Smooth muscle cell (in vitro differentiated cells): ENCODE measurements at regions not wholly inside any gene's neighbourhood (a gene's known extent, or its start where the extent isn't known, plus 50 kb on each side); places are given as distances from the start of the nearest gene placed in this dataset.

Experiments
- DNase-seq: peaks from one replicate; lab custom pipeline; 2025; ENCODE audit not compliant: unreplicated experiment; lab: John Stamatoyannopoulos, UW
- H2AFZ ChIP-seq: fragments of 200-600 bp; sonication (generic); 2 replicates; pipeline ENCODE4 v1.6.0; 2016; ENCODE audit warnings: antibody characterized with exemption, low read depth, mild to moderate bottlenecking
- H3F3A ChIP-seq: fragments of 200-600 bp; sonication (generic); 2 replicates; pipeline ENCODE4 v1.6.0; 2017; ENCODE audit warnings: antibody characterized with exemption, low read depth
- H3K27ac ChIP-seq: fragments of 200-600 bp; sonication (generic); 2 replicates; pipeline ENCODE4 v1.5.1; 2016; ENCODE audit warnings: low read depth, mild to moderate bottlenecking
- H3K27me3 ChIP-seq: fragments of 200-600 bp; sonication (generic); 2 replicates; pipeline ENCODE4 v1.6.1; 2016; ENCODE audit warnings: low read depth, mild to moderate bottlenecking
- H3K36me3 ChIP-seq: fragments of 200-600 bp; sonication (generic); 2 replicates; pipeline ENCODE4 v1.5.1; 2016; ENCODE audit warnings: low read depth
- H3K4me1 ChIP-seq: fragments of 200-600 bp; sonication (generic); 2 replicates; pipeline ENCODE4 v1.5.1; 2016; ENCODE audit warnings: low read depth
- H3K4me2 ChIP-seq: fragments of 200-600 bp; sonication (generic); 2 replicates; pipeline ENCODE4 v1.6.0; 2016; ENCODE audit warnings: mild to moderate bottlenecking
- H3K4me3 ChIP-seq: fragments of 200-600 bp; sonication (generic); 2 replicates; pipeline ENCODE4 v1.5.1; 2016; ENCODE audit warnings: mild to moderate bottlenecking
- H3K79me2 ChIP-seq: fragments of 200-600 bp; sonication (generic); 2 replicates; pipeline ENCODE4 v1.6.0; 2016; ENCODE audit warnings: low read depth, mild to moderate bottlenecking
- H3K9ac ChIP-seq: fragments of 200-600 bp; sonication (generic); 2 replicates; pipeline ENCODE4 v1.6.0; 2016; ENCODE audit warnings: low read depth
- H3K9me3 ChIP-seq: fragments of 200-600 bp; sonication (generic); replicated peaks from 2 replicates; pipeline ENCODE4 v1.5.1; 2016; ENCODE audit warnings: low read depth
- H4K20me1 ChIP-seq: fragments of 200-600 bp; sonication (generic); 2 replicates; pipeline ENCODE4 v1.6.0; 2016; ENCODE audit warnings: low read depth
- CTCF ChIP-seq: fragments of 200-600 bp; sonication (generic); IDR thresholded peaks from 2 replicates; pipeline ENCODE4 v1.5.1; 2017; ENCODE audit warnings: borderline replicate concordance, mild to moderate bottlenecking, antibody characterized with exemption; ENCODE audit not compliant: insufficient read depth, poor library complexity, severe bottlenecking
- WGBS: methylation state at CpG from one replicate; pipeline ENCODE4 v1.1.7; 2016; ENCODE audit warnings: low lambda C conversion rate; 5-methylcytosine and 5-hydroxymethylcytosine counted together

- 98% methylated on average over 2 of the region's 2 CpGs for WGBS
These were observed 81.5 kb upstream of the GK2 start for GRCh38 chr4:79489506-79489905.

GRCh38 chr4:79476196-79476595 lies 68.2 kb upstream of the GK2 start:
- Histone ChIP-seq H3K27ac (no peak overlapping the region), H2AFZ (no peak overlapping the region), H4K20me1 (no peaks in the 10 kb centered on the region), H3K4me3 (no peak overlapping the region), H3K4me2 (no peak overlapping the region), H3K36me3 (no peaks in the 10 kb centered on the region), H3K27me3 (no peaks in the 10 kb centered on the region), H3K79me2 (no peaks in the 10 kb centered on the region), H3K9me3 (no peaks in the 10 kb centered on the region), H3K9ac (no peak overlapping the region), H3F3A (no peaks in the 10 kb centered on the region), H3K4me1 (no peaks in the 10 kb centered on the region)
- TF ChIP-seq CTCF = no peak
- WGBS = 96% methylated on average over 2 of the region's 2 CpGs
- DNase-seq = no peak

More at GRCh38 chr4:79489506-79489905, 81.5 kb upstream of the GK2 start:
- no peak overlapping the region for H3K4me3 ChIP-seq
- H3K36me3 ChIP-seq = no peaks in the 10 kb centered on the region
- H2AFZ ChIP-seq = no peak overlapping the region
- H3K27me3 ChIP-seq = no peaks in the 10 kb centered on the region
- no peak overlapping the region for H3K9ac ChIP-seq
- TF ChIP-seq CTCF = no peak
- no peaks in the 10 kb centered on the region for H3K9me3 ChIP-seq
- H3K4me1 ChIP-seq = no peaks in the 10 kb centered on the region
- H3K27ac ChIP-seq = no peak overlapping the region
- no peaks in the 10 kb centered on the region for H4K20me1 ChIP-seq
- no peaks in the 10 kb centered on the region for H3K79me2 ChIP-seq
- DNase-seq = no peak
- no peaks in the 10 kb centered on the region for H3F3A ChIP-seq
- H3K4me2 ChIP-seq = no peak overlapping the region

DNA sequence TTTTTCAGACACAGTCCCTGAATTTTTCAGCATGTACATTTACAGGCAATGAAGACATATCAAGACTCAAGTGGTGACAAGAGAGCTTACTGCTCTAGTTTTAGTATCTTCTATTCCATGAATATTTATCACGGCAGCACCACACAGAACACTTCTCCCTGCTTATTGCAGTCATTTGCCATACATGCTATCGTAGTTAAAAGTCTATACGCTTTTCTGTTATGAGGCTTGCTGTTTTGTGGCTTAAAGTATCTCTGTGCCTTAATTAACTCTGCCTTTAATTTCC lies 65.4 kb upstream of the GK2 start:
- no peaks in the 10 kb centered on the region for H4K20me1 ChIP-seq
- WGBS = 81% methylated on average over 3 of the region's 3 CpGs

More for the DNA sequence above, 65.4 kb upstream of the GK2 start:
- Histone ChIP-seq H3K4me3 (no peak overlapping the region), H3F3A (no peaks in the 10 kb centered on the region), H3K27ac (no peak overlapping the region), H3K9me3 (no peaks in the 10 kb centered on the region), H3K4me2 (no peak overlapping the region), H2AFZ (no peak overlapping the region), H3K9ac (no peak overlapping the region), H3K4me1 (peaks cover under 1% of the 10 kb centered on the region), H3K27me3 (no peaks in the 10 kb centered on the region), H3K36me3 (no peaks in the 10 kb centered on the region), H3K79me2 (no peaks in the 10 kb centered on the region)
- TF ChIP-seq CTCF = no peak
- DNase-seq = no peak
